GM12872 (cell line): ENCODE measurements at regions not wholly inside any gene's neighbourhood (a gene's known extent, or its start where the extent isn't known, plus 50 kb on each side); places are given as distances from the start of the nearest gene placed in this dataset.

Experiments used
- TF ChIP-seq, protein P1 (sequence below): IDR thresholded peaks from 3 replicates; pipeline ENCODE4 v1.5.1; 2011; ENCODE audit warnings: low read depth, mild to moderate bottlenecking, low read length, moderate library complexity; ENCODE audit not compliant: insufficient read depth

DNA sequence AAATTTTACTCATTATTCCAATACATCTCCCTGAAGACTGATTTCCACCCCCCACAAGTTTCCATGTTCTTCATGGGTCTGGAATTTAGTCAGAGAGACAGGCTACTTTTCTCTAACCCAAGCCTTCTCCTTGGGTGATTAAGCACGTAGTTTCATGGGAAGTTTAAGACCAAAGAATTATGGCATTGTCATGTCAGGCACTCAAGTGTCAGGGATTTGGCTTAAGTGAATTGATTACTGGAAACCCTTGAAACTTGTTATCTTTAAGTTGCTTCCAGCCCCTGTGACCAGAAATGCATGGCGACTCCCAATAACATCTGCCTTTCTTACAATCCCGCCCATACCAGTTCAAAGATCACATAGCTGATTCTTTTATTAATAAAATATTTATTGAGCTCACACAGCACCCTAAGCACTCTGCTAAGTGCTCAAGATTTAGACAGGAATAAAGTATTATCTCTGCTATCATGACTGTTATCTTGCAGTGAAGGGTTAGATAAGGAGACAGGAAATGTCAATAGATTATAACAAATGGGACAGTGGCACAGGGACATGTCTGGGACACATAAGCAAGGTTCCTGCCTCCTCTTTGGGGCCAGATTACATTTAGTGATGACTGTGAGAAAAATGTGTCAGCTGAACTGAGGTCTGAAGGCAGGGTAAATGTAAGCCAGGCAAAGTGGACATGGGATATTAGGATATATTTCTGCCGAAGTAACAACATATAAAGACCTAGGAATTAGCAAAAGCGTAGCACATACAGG, 241.2 kb upstream of the TNC start:
- TF ChIP-seq, protein P1, sequence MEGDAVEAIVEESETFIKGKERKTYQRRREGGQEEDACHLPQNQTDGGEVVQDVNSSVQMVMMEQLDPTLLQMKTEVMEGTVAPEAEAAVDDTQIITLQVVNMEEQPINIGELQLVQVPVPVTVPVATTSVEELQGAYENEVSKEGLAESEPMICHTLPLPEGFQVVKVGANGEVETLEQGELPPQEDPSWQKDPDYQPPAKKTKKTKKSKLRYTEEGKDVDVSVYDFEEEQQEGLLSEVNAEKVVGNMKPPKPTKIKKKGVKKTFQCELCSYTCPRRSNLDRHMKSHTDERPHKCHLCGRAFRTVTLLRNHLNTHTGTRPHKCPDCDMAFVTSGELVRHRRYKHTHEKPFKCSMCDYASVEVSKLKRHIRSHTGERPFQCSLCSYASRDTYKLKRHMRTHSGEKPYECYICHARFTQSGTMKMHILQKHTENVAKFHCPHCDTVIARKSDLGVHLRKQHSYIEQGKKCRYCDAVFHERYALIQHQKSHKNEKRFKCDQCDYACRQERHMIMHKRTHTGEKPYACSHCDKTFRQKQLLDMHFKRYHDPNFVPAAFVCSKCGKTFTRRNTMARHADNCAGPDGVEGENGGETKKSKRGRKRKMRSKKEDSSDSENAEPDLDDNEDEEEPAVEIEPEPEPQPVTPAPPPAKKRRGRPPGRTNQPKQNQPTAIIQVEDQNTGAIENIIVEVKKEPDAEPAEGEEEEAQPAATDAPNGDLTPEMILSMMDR, result no peak

DNA sequence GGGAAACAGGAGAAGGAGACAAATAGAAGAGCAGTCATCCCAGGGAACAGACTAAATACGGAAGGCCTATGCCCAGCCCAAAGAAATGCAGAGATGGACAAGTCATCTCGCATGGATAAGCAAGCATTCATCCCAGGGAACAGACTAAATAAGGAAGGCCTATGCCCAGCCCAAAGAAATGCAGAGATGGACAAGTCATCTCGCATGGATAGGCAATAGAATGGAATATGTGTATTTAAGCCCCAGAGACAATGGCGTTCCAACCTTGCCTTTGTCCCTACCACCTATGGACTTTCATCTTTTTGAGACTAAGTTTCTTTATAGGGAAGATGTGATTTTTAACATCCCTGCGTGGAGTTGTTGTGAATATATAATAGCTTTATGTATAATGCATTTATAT, 242.2 kb upstream of the TNC start:
- TF ChIP-seq, protein P1, result no peak

DNA sequence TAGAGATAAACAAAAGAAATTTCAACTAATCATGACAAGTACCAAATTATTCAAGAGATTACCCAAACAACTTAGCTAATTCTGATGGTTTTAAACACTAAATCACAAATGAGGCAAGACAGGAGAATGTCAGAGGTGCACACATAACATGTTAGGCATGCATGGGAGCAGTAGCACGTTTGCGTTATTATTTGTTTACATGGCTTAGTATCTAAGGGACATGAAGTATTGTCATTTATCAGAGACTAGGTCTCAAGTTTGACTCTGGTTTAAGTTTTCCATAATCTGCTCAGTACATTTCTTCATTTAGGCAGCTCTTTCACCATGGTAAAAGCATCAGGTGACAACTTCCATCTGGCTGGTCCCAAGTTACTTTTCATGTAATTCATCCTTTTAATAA, 244.1 kb upstream of the TNC start:
- TF ChIP-seq, protein P1, result no peak

DNA sequence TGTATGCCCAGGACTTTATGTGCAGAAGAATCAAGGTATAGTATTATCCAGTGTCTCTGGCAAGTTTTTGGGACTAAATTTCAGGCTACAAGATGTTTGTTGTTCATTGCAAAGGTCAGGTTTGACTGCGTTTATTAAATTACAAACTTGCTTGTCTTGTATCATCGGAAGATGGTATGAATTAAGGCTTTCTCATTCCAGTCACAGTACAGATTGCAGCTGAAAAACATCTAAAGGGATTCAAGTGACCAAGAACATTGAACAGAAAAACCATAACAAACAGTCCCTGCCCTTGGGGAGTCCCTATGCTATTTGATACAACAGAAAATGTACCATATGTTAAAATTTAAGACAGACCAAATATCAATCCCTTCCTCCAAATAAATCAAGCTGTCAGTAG, 244.7 kb upstream of the TNC start:
- TF ChIP-seq, protein P1, result no peak

DNA sequence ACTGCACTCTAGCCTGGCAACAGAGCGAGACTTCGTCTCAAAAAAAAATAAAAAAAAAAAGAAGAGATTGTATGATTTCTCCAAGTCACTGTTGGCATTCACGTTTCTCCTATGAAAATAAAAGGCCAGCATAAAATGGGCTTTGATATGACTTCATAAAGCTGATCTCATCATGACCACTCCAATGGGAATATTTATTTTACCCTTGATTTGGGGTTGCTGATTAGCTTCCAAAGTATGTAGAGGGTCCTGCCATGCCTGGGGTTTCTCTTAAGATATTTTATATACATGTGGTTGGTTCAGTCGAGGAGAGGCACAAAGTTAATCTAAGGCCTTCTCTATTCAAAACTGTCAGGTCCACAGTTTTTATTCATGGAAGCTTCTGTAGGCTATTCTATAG, 247.0 kb upstream of the TNC start:
- TF ChIP-seq, protein P1, result no peak

DNA sequence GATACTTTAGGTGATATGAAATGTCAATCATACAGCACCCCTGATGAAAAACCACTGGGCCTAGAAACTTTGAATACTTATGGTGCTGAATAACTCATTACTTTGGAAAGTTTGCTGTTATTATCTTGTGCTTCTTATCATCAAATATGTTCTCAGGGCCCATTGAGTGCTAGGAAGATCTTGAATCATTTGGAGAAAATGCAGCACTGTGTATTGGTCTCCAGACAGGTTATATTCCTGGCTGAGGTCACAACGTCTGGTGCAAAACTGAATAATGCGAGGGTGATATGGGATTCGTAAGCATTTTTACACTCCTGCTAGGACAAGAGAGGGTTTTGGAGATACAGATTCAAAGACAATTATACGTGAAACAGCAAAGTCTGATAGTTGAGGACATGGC, 249.4 kb upstream of the TNC start:
- TF ChIP-seq, protein P1, result no peak

DNA sequence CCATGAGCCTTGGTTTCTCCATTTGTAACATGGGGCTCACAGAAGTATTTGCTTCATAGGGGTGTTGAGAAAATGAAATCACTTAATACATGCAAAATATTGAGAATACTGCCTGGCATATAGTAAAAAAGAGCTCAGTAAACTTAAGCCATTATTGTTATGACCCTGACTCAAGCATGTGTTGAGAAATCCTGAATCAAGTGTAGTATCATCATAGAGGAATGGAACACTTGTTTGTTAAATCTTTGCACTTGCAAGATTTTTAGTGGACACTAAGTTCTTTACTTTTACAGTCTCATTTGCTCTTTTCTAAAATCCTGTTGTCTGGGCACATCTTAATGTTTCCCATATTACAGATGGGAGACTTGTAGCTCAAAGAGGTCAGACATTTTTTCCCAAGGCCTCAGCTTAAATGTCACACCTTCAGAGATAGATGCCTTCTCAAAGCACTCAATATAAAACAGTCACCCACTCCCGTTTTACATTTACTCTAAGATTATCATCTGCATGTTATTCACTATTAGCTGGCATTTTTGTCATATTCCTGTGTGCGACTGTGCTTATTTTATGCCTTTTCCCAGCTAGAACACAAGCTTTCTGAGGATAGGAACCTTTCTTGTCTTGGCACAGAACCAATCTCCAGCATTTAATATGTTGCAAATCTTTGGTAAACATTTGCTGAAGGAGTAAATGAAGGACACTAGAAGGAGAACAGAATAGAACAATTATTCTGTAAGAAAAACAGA, 250.0 kb upstream of the TNC start:
- TF ChIP-seq, protein P1, result no peak
